Fibroblast of the aortic adventitia (primary cell): ENCODE measurements at regions not wholly inside any gene's neighbourhood (a gene's known extent, or its start where the extent isn't known, plus 50 kb on each side); places are given as distances from the start of the nearest gene placed in this dataset.

Experiments
- DNase-seq: peaks from one replicate; pipeline ENCODE4 v3.0.0-alpha.2; 2010; ENCODE audit warnings: low read depth
- H3K4me3 ChIP-seq: 2 replicates; pipeline ENCODE4 v1.5.1; 2011; ENCODE audit warnings: low read depth, mild to moderate bottlenecking, control low read depth, low read length, moderate library complexity
- TF ChIP-seq, protein P1 (sequence below): IDR thresholded peaks from 2 replicates; pipeline ENCODE4 v1.5.1; 2011; ENCODE audit warnings: mild to moderate bottlenecking, low read length, control low read depth, inconsistent platforms; ENCODE audit not compliant: insufficient read depth

GRCh38 chr22:34303656-34304055 is 383.4 kb upstream of the LARGE1 start:
- no peak overlapping the region for H3K4me3 ChIP-seq
- TF ChIP-seq, protein P1, sequence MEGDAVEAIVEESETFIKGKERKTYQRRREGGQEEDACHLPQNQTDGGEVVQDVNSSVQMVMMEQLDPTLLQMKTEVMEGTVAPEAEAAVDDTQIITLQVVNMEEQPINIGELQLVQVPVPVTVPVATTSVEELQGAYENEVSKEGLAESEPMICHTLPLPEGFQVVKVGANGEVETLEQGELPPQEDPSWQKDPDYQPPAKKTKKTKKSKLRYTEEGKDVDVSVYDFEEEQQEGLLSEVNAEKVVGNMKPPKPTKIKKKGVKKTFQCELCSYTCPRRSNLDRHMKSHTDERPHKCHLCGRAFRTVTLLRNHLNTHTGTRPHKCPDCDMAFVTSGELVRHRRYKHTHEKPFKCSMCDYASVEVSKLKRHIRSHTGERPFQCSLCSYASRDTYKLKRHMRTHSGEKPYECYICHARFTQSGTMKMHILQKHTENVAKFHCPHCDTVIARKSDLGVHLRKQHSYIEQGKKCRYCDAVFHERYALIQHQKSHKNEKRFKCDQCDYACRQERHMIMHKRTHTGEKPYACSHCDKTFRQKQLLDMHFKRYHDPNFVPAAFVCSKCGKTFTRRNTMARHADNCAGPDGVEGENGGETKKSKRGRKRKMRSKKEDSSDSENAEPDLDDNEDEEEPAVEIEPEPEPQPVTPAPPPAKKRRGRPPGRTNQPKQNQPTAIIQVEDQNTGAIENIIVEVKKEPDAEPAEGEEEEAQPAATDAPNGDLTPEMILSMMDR, result no peak
- no peak for DNase-seq

DNA sequence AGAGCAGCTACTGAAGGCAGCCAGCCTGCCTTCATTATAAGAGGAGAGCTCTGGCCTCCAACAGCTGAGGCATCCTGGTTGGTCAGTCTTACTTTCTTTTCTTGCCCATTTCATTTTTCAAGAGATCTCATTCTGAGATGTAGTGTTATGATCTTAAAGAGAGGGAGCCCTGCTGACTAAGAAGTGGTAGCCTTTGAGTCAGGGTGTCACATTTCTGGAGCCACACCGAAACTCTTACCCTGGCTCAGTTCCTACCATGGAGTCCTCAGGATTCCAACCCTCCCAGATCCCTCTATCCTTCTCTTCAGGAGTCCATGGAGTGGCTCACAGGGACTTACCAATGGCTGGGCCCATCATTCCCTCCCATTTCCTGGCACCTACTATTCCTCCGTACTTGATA is 386.1 kb upstream of the LARGE1 start:
- H3K4me3 ChIP-seq, result no peak overlapping the region
- TF ChIP-seq, protein P1, result no peak
- no peak for DNase-seq

DNA sequence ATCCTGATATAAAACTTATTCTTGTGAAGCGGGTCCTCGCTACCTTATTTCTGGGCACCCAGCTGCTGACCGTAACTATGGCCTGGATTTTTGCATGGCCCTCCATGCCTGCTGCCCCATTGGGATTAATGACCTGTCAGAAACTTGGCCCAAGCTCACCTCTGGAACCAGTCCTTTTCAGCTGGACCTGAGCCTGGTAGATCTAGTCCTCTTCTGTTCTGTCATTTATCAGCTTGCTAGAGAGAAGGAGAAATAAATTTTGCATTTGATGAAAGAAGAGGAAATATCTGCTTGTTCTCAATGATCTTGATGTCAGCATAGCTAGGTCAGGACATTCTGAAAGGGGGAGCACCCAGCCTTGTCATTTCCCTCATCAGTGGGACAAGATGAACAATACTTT is 387.8 kb upstream of the LARGE1 start:
- no peak overlapping the region for H3K4me3 ChIP-seq
- no peak for DNase-seq
- TF ChIP-seq, protein P1, result no peak

DNA sequence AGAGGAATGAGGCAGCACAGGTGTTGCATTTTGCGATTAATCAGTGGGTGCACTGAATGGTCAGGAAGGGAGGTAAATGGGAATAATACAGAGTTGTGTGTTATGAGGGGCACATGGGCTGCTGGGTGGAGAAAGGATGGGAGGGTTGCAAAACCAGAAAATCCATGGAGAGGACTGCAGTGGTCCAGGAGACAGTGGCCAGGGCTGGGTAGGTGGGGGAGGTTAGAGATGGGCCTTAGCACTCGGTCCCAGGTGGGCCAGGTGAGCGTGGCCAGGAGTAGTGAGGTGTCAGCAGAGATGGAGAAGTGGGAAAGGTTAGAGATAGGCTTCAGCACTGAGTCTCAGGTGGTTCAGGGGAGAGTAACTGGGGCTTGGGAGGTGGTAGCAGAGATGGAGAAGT is 399.1 kb upstream of the LARGE1 start:
- H3K4me3 ChIP-seq, result no peak overlapping the region
- TF ChIP-seq, protein P1, result no peak
- DNase-seq, result no peak

DNA sequence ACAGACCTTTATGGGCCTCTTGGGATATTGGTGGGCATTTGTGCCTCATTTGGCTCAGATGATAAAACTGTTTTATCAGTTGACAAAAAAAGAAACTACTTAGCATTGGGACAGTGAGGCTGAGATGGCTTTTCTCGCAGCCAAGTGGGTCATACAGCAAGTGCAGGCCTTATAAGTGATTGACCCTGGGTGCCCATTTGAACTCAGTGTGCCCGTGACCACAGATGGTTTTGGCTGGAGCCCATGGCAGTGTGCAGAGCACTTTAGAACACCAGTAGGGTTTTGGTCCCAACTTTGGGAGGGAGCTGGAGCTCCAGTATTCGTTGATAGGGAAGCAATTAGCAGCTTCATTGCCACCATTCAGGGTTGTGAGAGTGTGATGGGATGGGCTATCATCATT is 404.5 kb upstream of the LARGE1 start:
- DNase-seq, result no peak
- TF ChIP-seq, protein P1, result no peak
- no peak overlapping the region for H3K4me3 ChIP-seq

DNA sequence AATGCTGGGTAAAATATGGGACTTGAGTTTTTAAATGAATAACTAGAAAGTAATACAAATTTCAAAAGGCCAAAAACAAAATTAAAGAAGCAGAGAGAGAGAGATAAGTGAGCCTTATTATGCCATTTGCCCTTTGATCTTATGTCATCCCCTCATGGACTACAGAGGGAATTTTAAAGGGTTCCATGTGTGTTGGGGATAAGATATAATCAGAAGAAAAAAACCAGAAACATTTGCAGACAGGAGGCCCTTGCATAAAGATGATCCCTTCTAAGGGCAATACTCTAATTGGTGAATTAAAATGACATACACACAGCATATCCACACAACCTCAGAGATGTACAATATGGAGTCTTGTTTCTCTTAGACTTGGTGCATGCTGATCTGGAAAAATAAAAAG is 406.6 kb upstream of the LARGE1 start:
- TF ChIP-seq, protein P1, result no peak
- H3K4me3 ChIP-seq, result no peak overlapping the region

GRCh38 chr22:34330432-34330831 is 410.2 kb upstream of the LARGE1 start:
- TF ChIP-seq, protein P1, result no peak
- no peak overlapping the region for H3K4me3 ChIP-seq

More for the DNA sequence above, 406.6 kb upstream of the LARGE1 start:
- no peak for DNase-seq

More at GRCh38 chr22:34330432-34330831, 410.2 kb upstream of the LARGE1 start:
- DNase-seq, result no peak
